ENCODE measurements at regions not wholly inside any gene's neighbourhood (a gene's known extent, or its start where the extent isn't known, plus 50 kb on each side); places are given as distances from the start of the nearest gene placed in this dataset.

DNA sequence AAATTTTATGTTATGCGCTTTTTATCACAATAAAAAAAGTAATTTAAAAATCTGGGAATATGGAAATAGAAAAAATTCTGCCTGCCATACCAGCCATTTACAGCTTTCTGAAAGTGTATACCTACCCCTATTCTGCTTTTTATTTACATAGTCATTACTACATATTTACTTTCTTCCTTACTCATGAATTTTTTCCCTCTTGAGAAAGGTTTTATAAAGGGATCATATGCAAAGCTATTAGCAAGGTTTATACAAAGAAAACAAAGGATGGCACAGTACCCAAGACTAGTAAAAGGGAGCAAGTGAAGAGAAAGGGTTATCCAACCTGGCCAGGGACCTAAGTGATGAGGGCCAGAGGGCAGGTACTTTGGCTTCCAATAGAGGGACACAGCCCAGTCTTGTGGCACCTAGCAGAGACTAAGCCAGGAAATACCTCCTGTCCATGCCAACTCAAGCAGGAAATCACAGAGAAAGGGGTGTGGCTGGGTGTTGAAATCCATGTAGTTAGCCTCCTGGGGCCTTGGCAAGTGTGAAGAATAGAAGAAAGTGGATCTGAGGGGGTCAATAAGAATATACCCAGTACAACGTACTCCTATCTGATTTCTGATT is 207.3 kb upstream of the VEGFC start:
- no peak overlapping the region for H3K27ac ChIP-seq
- H3K9me2 ChIP-seq (replicated peaks; ENCODE audit: insufficient read depth), result no peaks in the 10 kb centered on the region
- 84% methylated on average over 2 of the region's 2 CpGs for WGBS (ENCODE audit: low lambda C conversion rate, missing lambda C conversion rate)
- H3K36me3 ChIP-seq (replicated peaks; ENCODE audit: insufficient read depth, low read depth), result no peaks in the 10 kb centered on the region
- no peak for DNase-seq (ENCODE audit: low spot score)
- no peak overlapping the region for H3K4me2 ChIP-seq
- no peaks in the 10 kb centered on the region for H3K79me2 ChIP-seq
- H2AFZ ChIP-seq, result no peak overlapping the region
- no peaks in the 10 kb centered on the region for H3K9me3 ChIP-seq (ENCODE audit: low read depth)
- H4K20me1 ChIP-seq (ENCODE audit: insufficient read depth, poor library complexity, severe bottlenecking), result no peaks in the 10 kb centered on the region
- no peaks in the 10 kb centered on the region for H3K27me3 ChIP-seq
- TF ChIP-seq EZH2phosphoT487 (IDR thresholded peaks at IDR 0.05; ENCODE audit: low read depth, severe bottlenecking, unreplicated experiment) (no peak), EZH2 (IDR thresholded peaks at IDR 0.05; ENCODE audit: borderline replicate concordance) (no peak)
- TF ChIP-seq, protein P1, sequence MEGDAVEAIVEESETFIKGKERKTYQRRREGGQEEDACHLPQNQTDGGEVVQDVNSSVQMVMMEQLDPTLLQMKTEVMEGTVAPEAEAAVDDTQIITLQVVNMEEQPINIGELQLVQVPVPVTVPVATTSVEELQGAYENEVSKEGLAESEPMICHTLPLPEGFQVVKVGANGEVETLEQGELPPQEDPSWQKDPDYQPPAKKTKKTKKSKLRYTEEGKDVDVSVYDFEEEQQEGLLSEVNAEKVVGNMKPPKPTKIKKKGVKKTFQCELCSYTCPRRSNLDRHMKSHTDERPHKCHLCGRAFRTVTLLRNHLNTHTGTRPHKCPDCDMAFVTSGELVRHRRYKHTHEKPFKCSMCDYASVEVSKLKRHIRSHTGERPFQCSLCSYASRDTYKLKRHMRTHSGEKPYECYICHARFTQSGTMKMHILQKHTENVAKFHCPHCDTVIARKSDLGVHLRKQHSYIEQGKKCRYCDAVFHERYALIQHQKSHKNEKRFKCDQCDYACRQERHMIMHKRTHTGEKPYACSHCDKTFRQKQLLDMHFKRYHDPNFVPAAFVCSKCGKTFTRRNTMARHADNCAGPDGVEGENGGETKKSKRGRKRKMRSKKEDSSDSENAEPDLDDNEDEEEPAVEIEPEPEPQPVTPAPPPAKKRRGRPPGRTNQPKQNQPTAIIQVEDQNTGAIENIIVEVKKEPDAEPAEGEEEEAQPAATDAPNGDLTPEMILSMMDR (IDR thresholded peaks at IDR 0.05; ENCODE audit: poor library complexity), result no peak
- no peaks in the 10 kb centered on the region for H3K4me1 ChIP-seq (ENCODE audit: insufficient read depth)
- H3K4me3 ChIP-seq, result no peak overlapping the region

DNA sequence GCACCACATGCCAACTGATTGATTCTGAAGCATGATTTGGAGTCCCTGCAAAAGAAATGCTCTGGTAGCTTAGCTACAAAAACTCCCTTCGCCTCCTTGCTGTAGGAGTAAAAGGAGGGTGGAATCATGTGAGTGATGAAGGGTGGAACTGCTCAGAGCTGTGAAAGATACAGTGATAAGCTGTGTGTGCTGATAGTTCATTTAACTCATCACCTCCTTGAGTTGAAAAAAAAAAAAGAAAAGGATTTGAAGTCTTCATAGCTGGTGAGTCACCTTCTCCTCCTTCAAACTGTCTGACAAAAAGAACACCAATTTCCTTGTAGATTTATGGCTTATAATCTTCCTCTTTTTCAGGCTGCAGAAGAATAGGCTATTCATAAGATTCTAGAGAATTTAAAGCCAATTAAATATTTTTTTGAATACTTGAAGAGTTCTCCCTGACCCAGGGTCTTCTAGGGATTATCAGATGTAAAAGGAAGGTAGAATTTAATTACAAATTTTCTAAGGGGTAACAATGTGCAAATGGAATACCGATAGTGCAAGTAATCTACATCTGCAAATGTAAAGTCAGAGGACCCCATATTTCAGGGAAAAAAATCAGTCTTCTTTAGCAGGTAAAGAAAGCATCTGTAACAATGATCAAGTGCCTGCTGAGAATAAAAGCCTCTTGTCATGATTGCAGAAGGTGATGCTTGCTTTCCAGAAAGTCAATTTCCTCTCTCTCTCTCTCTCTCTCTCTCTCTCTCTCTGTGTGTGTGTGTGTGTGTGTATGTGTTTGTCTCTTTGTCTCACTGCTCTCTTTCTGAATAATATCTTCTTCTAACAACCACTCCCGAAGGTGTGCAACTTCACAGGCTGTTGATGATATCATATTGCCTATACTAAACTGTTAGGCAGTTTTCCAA is 208.8 kb upstream of the VEGFC start:
- no peak overlapping the region for H3K4me2 ChIP-seq

DNA sequence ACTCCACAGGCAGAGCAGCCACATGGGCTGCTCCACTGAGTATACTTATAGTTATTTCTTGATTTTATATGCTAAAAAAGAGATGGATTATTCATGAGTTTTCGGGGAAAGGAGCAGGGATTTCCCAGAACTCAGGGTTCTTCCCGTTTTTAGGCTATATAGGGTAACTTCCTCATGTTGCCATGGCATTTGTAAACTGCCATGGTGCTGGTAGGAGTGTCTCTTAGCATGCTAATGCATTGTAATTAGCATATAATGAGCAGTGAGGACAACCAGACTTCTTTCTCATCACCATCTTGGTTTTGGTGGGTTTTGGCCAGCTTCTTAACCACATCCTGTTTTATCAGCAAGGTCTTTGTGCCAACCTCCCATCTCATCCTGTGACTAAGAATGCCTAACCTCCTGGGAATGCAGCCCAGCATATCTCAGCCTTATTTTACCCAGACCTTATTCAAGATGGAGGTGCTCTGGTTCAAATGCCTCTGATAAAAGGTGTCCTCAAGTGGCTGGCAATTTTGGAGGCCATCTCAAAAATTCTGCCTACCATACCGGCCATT is 213.0 kb upstream of the VEGFC start:
- no peaks in the 10 kb centered on the region for H3K9me2 ChIP-seq (replicated peaks; ENCODE audit: insufficient read depth)
- H3K4me3 ChIP-seq, result no peak overlapping the region
- no peak overlapping the region for H3K27ac ChIP-seq
- no peaks in the 10 kb centered on the region for H3K4me1 ChIP-seq (ENCODE audit: insufficient read depth)
- 74% methylated on average over 3 of the region's 3 CpGs for WGBS (ENCODE audit: low lambda C conversion rate, missing lambda C conversion rate)
- no peaks in the 10 kb centered on the region for H3K79me2 ChIP-seq
- H4K20me1 ChIP-seq (ENCODE audit: insufficient read depth, poor library complexity, severe bottlenecking), result no peaks in the 10 kb centered on the region
- no peak overlapping the region for H3K4me2 ChIP-seq
- no peak for TF ChIP-seq EZH2 (IDR thresholded peaks at IDR 0.05; ENCODE audit: borderline replicate concordance)
- TF ChIP-seq EZH2phosphoT487 (IDR thresholded peaks at IDR 0.05; ENCODE audit: low read depth, severe bottlenecking, unreplicated experiment), result no peak
- TF ChIP-seq, protein P1 (IDR thresholded peaks at IDR 0.05; ENCODE audit: poor library complexity), result no peak
- DNase-seq (ENCODE audit: low spot score), result no peak
- H2AFZ ChIP-seq, result no peak overlapping the region
- H3K27me3 ChIP-seq, result no peaks in the 10 kb centered on the region
- H3K9me3 ChIP-seq (ENCODE audit: low read depth), result no peaks in the 10 kb centered on the region
- H3K36me3 ChIP-seq (replicated peaks; ENCODE audit: insufficient read depth, low read depth), result no peaks in the 10 kb centered on the region

More for the DNA sequence above, 208.8 kb upstream of the VEGFC start:
- Histone ChIP-seq H3K36me3 (replicated peaks; ENCODE audit: insufficient read depth, low read depth) (no peaks in the 10 kb centered on the region), H3K9me2 (replicated peaks; ENCODE audit: insufficient read depth) (no peaks in the 10 kb centered on the region), H3K9me3 (ENCODE audit: low read depth) (no peaks in the 10 kb centered on the region), H3K4me3 (no peak overlapping the region), H3K27ac (no peak overlapping the region), H4K20me1 (ENCODE audit: insufficient read depth, poor library complexity, severe bottlenecking) (no peaks in the 10 kb centered on the region), H3K4me1 (ENCODE audit: insufficient read depth) (no peaks in the 10 kb centered on the region), H3K79me2 (no peaks in the 10 kb centered on the region), H3K27me3 (no peaks in the 10 kb centered on the region), H2AFZ (no peak overlapping the region)
- no peak for DNase-seq (ENCODE audit: low spot score)
- WGBS (ENCODE audit: low lambda C conversion rate, missing lambda C conversion rate), result 83% methylated on average over 3 of the region's 3 CpGs
- TF ChIP-seq EZH2 (IDR thresholded peaks at IDR 0.05; ENCODE audit: borderline replicate concordance) (no peak), EZH2phosphoT487 (IDR thresholded peaks at IDR 0.05; ENCODE audit: low read depth, severe bottlenecking, unreplicated experiment) (no peak)
- TF ChIP-seq, protein P1 (IDR thresholded peaks at IDR 0.05; ENCODE audit: poor library complexity), result no peak

All from hepatocyte (in vitro differentiated cells).